Ovary (tissue), 3 donors: ENCODE measurements at regions not wholly inside any gene's neighbourhood (a gene's known extent, or its start where the extent isn't known, plus 50 kb on each side); places are given as distances from the start of the nearest gene placed in this dataset.

Source experiments
- CTCF ChIP-seq, 3 donors: fragments of 450-650 bp in 2 of 3; fragments of 200-600 bp in 1 of 3; IDR thresholded peaks; one replicate each; pipeline versions ENCODE4 v1.5.1 to v1.8.0; 2016 to 2022; ENCODE audit warnings: antibody characterized with exemption in 3 of 3, mild to moderate bottlenecking in 1 of 3
- POLR2A ChIP-seq: fragments of 450-650 bp; IDR thresholded peaks from one replicate; pipeline ENCODE4 v1.6.1; 2017; ENCODE audit warnings: antibody characterized with exemption, mild to moderate bottlenecking, moderate library complexity
- donor health status: DM: no; HTN: no; CAD: no.

GRCh38 chr12:132386926-132387497, 57.6 kb upstream of the GALNT9 start:
- TF ChIP-seq POLR2A: no peak
- TF ChIP-seq CTCF (IDR thresholded peaks at IDR 0.05): no peak
